ENCODE measurements at regions not wholly inside any gene's neighbourhood (a gene's known extent, or its start where the extent isn't known, plus 50 kb on each side); places are given as distances from the start of the nearest gene placed in this dataset.
"Not testable (repeated sequence)": the region's sequence is repeated elsewhere in the genome, so short reads cannot be mapped to it uniquely, and the experiment has no call there.

- DNase-seq, result no peak
Measured at GRCh38 chr5:104606258-104606829, 1043.8 kb upstream of the NUDT12 start.

- no peak for DNase-seq
Measured at GRCh38 chr5:104599726-104600125, 1037.1 kb upstream of the NUDT12 start.

GRCh38 chr5:104598285-104598684 is 1035.7 kb upstream of the NUDT12 start:
- no peak for DNase-seq

DNA sequence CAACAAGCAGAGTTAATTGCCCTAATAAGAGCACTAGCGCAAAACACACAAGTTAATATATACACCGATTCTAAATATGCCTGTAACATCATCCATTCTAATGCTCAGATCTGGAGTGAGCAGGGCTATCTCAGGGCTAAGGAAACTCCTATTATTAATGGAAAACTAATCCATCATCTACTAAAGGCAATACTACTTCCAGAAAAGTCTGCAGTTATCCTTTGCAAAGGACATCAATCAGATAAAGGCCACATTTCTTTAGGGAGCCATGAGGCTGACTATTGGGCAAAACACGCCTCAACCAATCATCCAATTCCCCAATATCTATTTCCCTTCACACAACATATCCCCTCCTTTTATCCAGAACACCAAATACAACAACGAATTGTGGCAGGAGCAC is 1032.3 kb upstream of the NUDT12 start:
- no peak for DNase-seq

GRCh38 chr5:104576677-104577076 is 1014.1 kb upstream of the NUDT12 start:
- no peak for DNase-seq

DNA sequence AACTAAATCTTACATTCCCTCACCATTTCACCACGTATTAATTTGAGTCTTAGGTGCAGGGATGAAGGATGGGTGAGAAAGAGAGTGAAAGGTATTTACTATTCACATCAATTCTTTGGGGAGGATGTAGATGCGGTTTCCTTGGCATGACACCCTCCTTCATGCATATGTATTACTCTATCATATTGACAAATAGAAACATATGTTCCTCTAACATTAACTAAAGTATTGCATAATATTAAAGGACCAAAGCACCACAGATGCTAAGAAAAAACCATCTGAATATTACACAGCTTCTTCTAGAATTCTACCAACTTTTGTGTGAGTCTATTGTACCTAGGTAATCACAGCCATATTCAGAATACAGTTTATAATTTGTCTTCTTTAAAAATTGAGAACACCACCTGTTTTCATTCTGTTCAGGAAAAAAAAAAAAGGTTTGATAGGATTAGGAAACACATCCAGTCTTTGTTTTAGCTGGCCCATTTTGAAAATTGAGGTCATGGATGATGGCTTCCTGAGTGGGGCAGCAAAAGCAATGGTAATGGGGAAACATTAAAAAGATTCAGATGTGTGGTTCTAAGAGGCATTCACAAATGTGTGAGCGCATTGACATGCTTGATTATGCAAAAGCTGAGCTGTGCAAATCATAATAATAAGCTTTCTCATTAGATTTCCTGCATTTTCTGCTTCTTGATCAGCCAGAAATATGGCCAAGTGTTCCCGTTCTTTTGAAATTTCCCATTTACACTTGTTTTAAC is 1011.5 kb upstream of the NUDT12 start:
- DNase-seq, result no peak

- no peak for DNase-seq
Measured at GRCh38 chr5:104569621-104570020, 1007.0 kb upstream of the NUDT12 start.

GRCh38 chr5:104564530-104564929 is 1001.9 kb upstream of the NUDT12 start:
- DNase-seq, result no peak

DNA sequence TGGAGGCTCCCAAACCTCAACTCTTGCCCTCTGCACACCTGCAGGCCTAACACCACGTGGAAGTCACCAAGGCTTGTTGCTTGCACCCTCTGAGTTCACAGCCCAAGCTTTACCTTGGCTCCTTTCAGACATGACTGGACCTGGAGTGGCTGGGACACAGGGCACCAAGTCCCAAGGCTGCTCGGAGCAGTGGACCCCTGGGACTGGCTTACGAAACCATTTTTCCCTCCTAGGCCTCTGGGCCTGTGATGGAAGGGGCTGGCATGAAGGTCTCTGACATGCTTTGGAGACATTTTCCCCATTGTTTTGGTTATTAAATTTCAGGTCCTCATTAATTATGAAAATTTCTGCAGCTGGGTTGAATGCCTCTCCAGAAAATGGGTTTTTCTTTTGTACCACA is 994.4 kb upstream of the NUDT12 start:
- no peak for DNase-seq

DNA sequence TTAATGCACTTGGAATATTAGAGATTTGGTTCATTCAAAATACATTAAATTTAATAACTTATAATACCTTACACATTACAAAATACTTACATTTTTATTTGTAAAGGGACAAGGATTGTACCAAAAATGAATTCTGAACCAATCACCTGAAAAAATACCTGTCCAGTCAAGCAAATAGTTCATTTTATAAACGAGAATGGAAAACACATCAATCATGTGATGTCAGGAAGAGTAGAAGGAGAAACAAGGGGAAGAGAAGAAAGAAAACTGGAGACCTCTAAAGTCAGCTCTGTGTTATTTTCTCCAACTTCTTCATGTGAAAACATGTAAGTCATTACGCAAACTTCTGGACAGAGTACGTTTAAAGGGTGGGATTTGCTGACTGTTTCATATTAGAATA is 989.0 kb upstream of the NUDT12 start:
- DNase-seq, result no peak

- not testable (repeated sequence) for DNase-seq
Measured at GRCh38 chr5:104546871-104547270, 984.3 kb upstream of the NUDT12 start.

DNA sequence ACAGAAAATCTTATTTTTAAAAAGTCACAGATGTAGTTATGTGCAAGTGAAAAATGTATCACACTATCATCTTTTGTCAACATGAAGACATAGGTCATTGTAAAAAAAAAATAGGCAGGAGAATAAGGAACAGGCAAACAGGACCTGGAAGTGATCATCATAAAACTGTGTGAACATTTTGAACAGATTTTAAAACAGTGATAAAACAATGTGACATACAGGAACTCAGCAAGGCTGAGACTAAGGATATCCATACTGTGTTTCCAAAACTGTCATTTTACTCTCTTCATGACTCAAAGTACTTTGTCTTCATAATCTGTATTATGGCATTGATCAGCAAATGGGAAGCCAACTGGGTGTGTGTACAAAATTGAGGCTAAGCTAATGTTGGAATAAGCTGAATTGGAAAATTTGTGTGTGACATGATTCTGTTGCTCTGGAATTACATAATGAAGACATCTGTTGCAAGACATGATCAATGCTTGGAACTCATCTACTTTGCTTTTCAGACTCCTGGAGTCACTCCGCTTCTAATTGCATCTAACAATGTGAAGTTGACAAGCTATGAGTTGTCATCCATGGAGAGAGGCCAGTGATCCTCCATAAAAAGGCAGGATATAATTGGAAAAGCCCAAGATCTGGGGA is 978.7 kb upstream of the NUDT12 start:
- no peak for DNase-seq

- DNase-seq, result no peak
Measured at GRCh38 chr5:104540448-104540847, 977.9 kb upstream of the NUDT12 start.

DNA sequence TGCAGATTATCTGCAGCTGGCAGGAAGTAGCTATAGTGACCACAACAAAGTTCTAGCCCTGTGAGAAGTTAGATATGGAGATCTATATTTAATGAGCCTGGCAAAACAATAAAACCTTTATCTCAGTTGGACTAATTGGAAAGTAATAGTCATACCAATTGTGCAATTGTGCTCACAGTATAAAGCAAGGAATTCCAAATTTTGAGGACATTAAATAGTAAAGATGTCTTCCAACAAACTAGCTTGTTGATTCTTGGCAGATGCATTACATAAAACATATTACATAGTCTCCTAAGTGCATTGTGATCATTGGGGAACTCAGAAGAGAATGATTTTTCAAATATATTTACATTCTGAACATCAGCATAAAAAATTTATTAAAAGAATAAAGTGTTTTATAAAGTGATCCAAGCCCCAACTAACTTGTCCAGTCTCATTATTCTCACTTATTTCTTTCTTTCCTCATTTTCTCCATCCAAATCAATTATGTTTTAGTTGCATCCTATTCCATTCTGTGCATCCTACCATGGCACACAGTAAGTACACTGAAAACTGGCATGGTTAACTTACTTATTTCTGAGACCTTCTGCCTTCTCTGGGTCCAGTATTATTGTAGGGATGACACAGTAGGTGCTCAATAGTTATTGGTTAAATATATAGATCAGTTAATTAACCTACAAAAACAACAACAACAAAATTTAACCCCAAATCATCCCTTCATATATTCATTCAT is 977.2 kb upstream of the NUDT12 start:
- DNase-seq, result no peak

GRCh38 chr5:104538734-104539133 is 976.1 kb upstream of the NUDT12 start:
- DNase-seq, result no peak

DNA sequence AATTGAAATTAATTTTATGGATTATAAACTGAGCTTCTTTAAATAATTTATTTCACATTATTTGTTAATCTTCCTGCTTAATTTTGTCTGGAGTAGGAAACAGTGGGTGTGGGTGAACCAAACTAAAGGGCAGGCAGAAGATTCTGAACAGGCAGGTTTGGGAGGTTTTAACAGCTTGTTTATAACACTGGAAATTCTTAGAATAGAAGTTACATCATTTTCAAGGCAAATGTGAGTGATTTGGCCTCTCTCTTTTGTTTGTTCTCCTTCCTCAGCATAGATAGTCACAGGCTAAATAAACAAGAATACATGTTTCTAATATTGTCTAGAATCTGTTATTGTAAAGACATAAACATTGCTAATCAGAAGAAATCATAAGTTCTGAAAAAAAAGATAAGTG is 970.9 kb upstream of the NUDT12 start:
- no peak for DNase-seq

- DNase-seq, result no peak
Measured at GRCh38 chr5:104526866-104527265, 964.3 kb upstream of the NUDT12 start.

GRCh38 chr5:104513640-104514072 is 951.1 kb upstream of the NUDT12 start:
- no peak for DNase-seq

DNA sequence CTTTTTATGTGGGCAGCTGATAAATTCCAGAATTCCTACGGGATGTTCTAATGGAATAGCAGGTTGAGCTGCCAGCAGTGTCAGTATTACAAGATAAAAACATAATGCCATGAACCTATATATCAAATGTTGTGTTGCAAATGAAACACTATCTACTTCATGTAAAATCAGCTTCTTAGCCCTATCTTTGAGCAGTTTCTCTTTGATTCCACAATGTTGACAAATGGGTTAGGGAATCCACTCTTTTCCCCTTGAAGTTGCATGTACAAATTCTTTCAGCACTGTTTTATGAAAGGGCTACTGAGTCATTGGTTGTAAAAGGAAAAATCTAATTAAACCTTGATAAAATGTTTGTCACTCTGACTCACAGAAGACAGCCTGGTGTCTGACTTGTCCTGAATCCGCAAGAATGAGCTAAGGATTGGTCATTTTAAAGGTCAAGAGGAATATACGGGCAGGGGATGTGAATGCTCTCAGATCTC is 950.6 kb upstream of the NUDT12 start:
- no peak for DNase-seq

GRCh38 chr5:104512063-104512825 is 949.7 kb upstream of the NUDT12 start:
- no peak for DNase-seq

DNA sequence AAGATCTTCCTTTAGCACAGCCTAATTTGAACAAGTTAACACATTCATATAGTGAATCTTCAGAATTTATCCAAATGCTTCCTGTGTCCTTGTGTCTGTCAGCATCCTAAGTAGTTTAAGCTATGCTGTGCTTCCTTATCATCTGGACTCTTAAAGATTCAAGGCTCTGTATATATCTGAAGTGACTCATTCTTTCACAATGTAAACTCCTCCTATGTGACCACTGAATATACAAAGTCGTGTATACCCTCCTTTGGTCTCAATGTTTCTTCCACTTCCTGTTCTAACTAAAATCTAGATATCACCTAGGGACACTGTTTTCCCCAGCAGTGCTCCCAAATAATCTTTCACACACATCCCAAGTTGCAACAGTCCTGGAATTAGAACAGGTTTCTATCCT is 935.7 kb upstream of the NUDT12 start:
- no peak for DNase-seq

DNA sequence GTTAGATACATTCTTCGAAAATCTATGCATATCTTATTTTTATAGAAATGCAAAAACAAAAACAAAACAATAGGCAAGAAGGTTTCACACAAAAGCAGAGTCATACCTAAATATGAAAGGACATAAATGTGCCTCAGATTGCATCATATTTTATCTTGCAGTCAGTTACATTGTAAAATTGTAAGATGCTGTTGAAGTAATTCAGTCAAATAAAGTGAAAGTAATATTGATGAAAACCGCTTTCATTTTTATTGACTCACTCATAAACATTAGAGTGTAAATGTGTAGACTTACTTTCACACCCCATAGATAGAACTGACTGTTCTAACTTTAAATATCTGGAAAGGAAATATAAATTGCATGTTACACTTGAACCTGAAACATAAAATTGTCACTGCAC is 931.5 kb upstream of the NUDT12 start:
- DNase-seq, result no peak

GRCh38 chr5:104472811-104473210 is 910.2 kb upstream of the NUDT12 start:
- no peak for DNase-seq

All from NCI-H187 treated with DMSO at 0.1 percent for 48 hours (cell line).